Esophagus muscularis mucosa (tissue), 4 donors: ENCODE measurements at regions not wholly inside any gene's neighbourhood (a gene's known extent, or its start where the extent isn't known, plus 50 kb on each side); places are given as distances from the start of the nearest gene placed in this dataset.

Experiments used
- CTCF ChIP-seq, 3 experiments: fragments of 200-600 bp in 2 of 3; fragments of 450-650 bp in 1 of 3; sonication (generic) in 2 of 3; IDR thresholded peaks; one replicate each; pipeline ENCODE4 v1.5.1; 2017 to 2019; ENCODE audit warnings: antibody characterized with exemption in 3 of 3, mild to moderate bottlenecking in 2 of 3, moderate library complexity in 1 of 3
- EP300 ChIP-seq: sonication (generic); formaldehyde crosslinking; IDR thresholded peaks from one replicate; pipeline ENCODE4 v1.6.1; 2017; ENCODE audit warnings: antibody characterized with exemption
- POLR2A ChIP-seq: fragments of 450-650 bp; IDR thresholded peaks from one replicate; pipeline ENCODE4 v1.6.1; 2017; ENCODE audit warnings: antibody characterized with exemption, moderate library complexity, mild to moderate bottlenecking, low read depth
- POLR2AphosphoS5 ChIP-seq, 2 donors: sonication (generic); formaldehyde crosslinking; IDR thresholded peaks; one replicate each; pipeline ENCODE4 v1.6.1; 2017; ENCODE audit warnings: antibody characterized with exemption in 2 of 2

GRCh38 chr10:125560947-125561346 is 122.0 kb downstream of the TEX36 start:
- no peak for TF ChIP-seq POLR2A
- no peak for TF ChIP-seq CTCF (IDR thresholded peaks at IDR 0.05)
- TF ChIP-seq POLR2AphosphoS5 (IDR thresholded peaks at IDR 0.05): no peak
- TF ChIP-seq EP300: no peak
